Muscle layer of duodenum (tissue), 2 donors: ENCODE measurements at regions not wholly inside any gene's neighbourhood (a gene's known extent, or its start where the extent isn't known, plus 50 kb on each side); places are given as distances from the start of the nearest gene placed in this dataset.

Experiments
- H3K27ac ChIP-seq: one replicate; pipeline ENCODE4 v1.7.0; 2013; ENCODE audit warnings: mild to moderate bottlenecking, low read length
- H3K27me3 ChIP-seq: one replicate; pipeline ENCODE4 v1.7.0; 2013; ENCODE audit warnings: low read depth, mild to moderate bottlenecking, control low read depth, low read length
- H3K36me3 ChIP-seq, 2 donors: one replicate each; pipeline ENCODE4 v1.7.0; 2013; ENCODE audit warnings: low read length in 2 of 2, control low read depth in 1 of 2, mild to moderate bottlenecking in 1 of 2; ENCODE audit not compliant: insufficient read depth in 2 of 2, control insufficient read depth in 1 of 2
- H3K4me1 ChIP-seq, 2 donors: one replicate each; pipeline ENCODE4 v1.7.0; 2013; ENCODE audit warnings: low read length in 2 of 2, mild to moderate bottlenecking in 2 of 2, control low read depth in 1 of 2, moderate library complexity in 1 of 2; ENCODE audit not compliant: insufficient read depth in 2 of 2, control insufficient read depth in 1 of 2
- H3K4me3 ChIP-seq, 2 donors: one replicate each; pipeline ENCODE4 v1.7.0; 2013; ENCODE audit warnings: low read length in 2 of 2, low read depth in 1 of 2, mild to moderate bottlenecking in 1 of 2
- H3K9me3 ChIP-seq, 2 donors: one replicate each; pipeline ENCODE4 v1.7.0; 2013; ENCODE audit warnings: low read length in 2 of 2, control low read depth in 1 of 2, mild to moderate bottlenecking in 1 of 2; ENCODE audit not compliant: control insufficient read depth in 1 of 2
- donor health status: healthy.

DNA sequence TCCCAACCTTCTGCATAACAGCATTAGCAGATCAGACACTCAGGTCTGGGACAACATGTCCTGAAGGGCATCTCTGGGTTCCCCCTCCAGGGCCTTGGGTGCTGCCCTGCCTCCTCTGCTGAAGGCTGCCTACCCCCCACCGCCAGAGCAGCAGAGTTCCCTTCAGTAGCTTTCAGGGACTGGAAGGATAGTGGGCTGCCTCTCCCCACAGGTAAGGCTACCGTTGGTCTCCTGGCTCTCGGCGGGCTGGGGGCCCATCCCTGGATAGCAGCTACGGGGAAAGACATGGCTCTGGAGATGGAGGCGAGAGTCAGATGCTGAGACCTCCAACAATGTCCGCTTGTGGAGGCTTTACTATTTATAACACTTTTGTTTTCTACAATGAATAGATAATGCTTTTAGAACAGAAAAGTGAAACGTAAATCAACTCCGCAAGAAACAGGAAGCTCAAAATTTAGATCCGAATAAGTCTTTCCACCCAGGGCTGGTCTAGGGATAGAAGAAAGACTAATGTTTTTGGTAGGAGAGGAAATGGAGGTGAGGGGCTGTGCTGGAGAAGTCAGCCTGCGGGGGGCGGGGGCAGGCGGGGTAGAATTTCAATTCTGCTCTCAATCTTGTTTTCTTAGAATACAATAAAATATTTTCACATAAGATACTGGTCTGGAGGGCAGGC is 58.4 kb downstream of the ARL4C start:
- H3K9me3 ChIP-seq: no peaks in the 10 kb centered on the region
- no peak overlapping the region for H3K4me3 ChIP-seq
- H3K36me3 ChIP-seq: no peaks in the 10 kb centered on the region
- no peaks in the 10 kb centered on the region for H3K27me3 ChIP-seq
- no peak overlapping the region for H3K27ac ChIP-seq
- no peaks in the 10 kb centered on the region for H3K4me1 ChIP-seq

DNA sequence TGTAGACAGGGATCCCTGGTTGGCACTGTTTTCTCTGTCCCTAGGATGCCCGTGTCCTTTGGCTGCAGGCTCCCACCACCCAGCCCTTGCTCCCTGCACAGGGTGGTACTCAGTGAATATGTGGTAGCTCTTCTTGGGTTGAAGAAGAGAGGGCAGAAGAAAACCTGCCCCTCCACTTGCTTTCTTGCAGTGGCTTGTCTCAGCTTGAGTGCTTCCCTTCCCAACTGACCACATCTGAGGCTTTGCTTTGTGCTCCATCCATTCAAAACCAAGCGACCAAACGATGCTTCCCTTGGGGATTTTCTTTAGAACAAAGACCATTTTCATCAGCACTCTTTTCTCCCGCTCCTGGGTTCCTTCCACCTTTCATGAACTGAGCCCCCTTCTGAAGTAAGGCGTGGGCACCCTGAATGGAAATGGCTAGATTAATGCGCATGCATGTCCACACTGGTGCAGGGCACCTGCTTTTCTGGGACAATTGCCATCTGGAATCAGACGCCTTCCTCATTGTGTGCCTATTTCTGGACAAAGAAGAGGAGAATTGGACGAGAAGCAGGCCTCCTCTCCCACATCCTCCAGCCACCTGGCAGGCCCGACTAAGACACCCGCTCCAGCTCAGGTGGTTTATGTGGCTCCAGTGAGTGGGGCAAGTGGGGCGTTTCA is 59.1 kb downstream of the ARL4C start:
- no peak overlapping the region for H3K4me3 ChIP-seq
- no peaks in the 10 kb centered on the region for H3K4me1 ChIP-seq
- no peak overlapping the region for H3K27ac ChIP-seq
- no peaks in the 10 kb centered on the region for H3K9me3 ChIP-seq
- no peaks in the 10 kb centered on the region for H3K27me3 ChIP-seq
- no peaks in the 10 kb centered on the region for H3K36me3 ChIP-seq

DNA sequence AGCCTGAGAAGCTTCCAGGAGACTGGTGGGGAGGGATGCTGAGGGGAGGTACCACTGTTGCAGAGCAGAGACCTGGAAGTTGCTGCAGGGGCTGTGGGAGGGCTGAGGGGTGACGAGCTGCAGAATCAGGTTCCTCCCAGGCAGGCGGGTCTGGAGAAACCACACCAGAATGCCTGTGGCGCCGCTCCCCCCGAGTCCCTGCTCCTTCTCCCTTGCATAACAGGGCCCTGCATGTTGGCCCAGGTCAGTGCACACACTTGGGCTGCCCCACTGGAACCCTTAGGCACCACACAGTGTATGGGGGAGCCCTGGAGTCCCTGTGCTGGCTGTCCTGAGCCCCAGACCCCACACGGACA is 60.4 kb downstream of the ARL4C start:
- Histone ChIP-seq H3K27ac (no peak overlapping the region), H3K36me3 (no peaks in the 10 kb centered on the region), H3K4me1 (no peaks in the 10 kb centered on the region), H3K9me3 (no peaks in the 10 kb centered on the region), H3K27me3 (no peaks in the 10 kb centered on the region), H3K4me3 (no peak overlapping the region)

DNA sequence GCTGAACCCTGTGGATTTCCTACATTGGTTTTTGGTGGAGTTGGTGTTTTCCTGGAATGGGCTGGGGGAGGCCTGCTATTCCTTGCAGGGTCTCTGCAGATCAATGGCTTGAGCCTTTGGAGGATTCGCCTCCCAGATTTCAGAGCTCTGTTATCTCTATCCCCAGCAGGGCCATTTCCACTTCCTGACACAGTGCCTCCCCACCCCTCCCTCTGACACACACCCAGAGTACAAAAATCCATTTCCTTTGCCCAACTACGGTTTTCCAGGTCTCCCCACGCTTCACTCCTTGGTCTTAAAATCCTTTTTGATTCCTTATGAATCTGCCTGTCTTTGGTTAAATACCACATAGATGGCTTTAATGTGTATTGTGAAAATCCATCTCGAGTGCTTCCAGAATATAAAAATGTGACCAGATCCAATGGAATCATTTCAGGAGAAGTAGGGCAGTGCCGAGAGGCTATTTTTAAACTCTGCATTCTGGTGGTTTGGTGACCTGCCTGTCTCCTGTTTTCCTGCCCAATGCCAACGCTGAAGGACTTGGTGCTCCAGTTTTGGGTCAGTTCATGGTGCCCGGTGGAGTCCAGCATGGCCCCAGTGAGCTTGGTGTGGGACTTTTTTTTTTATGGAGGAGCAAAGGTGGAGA is 60.9 kb downstream of the ARL4C start:
- no peaks in the 10 kb centered on the region for H3K9me3 ChIP-seq
- no peaks in the 10 kb centered on the region for H3K4me1 ChIP-seq
- no peaks in the 10 kb centered on the region for H3K36me3 ChIP-seq
- no peak overlapping the region for H3K27ac ChIP-seq
- no peaks in the 10 kb centered on the region for H3K27me3 ChIP-seq
- H3K4me3 ChIP-seq: no peak overlapping the region

DNA sequence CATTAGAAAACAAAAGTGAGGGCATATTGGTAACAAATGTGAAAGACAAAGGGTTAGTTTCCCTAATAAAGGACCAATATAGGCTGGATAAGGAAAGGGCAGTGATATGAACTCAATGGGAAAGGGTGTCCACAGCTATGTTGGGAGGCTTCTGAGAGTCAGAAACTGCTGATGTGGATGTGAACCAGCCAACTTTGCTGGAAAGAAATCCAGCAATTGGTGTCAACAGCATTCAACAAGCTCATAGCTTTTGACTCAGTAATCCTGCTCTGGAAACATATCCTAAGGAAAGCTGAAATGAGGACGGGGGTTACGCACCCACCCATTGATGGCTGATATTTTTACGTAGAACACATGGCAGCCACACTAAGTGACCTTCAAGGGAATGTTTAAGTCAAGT is 63.7 kb downstream of the ARL4C start:
- Histone ChIP-seq H3K9me3 (no peaks in the 10 kb centered on the region), H3K27ac (no peak overlapping the region), H3K4me3 (no peak overlapping the region), H3K36me3 (no peaks in the 10 kb centered on the region), H3K4me1 (no peaks in the 10 kb centered on the region), H3K27me3 (no peaks in the 10 kb centered on the region)

DNA sequence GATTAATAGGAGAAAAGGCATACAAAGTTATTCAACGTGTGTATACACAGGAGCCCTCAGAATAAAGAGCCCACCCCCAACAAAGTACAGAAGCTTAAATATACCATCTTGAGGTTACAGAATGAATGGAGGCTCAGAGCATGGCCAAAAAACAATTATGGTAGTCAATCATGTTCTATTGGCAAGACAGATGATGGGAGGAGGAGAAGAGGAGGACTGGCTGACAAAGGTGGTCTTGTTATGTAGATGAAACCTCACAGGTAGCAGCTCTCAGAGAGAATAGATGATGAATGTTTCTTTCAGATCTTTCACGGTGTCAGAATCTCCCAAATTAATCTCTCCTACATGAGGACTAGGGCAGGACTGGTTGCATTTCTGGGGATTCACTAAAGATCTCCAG is 66.0 kb downstream of the ARL4C start:
- Histone ChIP-seq H3K9me3 (no peaks in the 10 kb centered on the region), H3K36me3 (no peaks in the 10 kb centered on the region), H3K27ac (no peak overlapping the region), H3K27me3 (no peaks in the 10 kb centered on the region), H3K4me1 (no peaks in the 10 kb centered on the region), H3K4me3 (no peak overlapping the region)

DNA sequence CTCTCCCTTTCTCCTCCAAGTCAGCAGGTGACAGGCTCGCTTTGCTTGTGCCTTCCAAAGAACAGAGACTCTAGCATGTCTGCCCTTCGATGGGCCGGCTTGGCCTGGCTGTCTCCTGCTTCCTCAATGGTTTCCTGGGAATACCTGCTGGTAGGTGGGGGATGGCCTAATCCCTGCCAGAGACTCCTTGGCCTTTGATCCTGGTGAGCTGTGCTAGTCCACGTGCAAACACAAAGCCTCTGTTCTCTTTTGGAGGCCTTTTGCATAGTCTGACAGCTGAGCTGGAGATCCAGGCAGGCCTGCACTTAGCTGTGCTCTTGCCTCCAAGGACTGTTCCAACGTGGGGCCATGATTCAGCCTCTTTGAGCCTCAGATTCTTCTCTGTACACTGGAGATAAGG is 67.6 kb downstream of the ARL4C start:
- Histone ChIP-seq H3K36me3 (no peaks in the 10 kb centered on the region), H3K9me3 (no peaks in the 10 kb centered on the region), H3K27me3 (no peaks in the 10 kb centered on the region), H3K4me1 (no peaks in the 10 kb centered on the region), H3K4me3 (no peak overlapping the region), H3K27ac (no peak overlapping the region)

DNA sequence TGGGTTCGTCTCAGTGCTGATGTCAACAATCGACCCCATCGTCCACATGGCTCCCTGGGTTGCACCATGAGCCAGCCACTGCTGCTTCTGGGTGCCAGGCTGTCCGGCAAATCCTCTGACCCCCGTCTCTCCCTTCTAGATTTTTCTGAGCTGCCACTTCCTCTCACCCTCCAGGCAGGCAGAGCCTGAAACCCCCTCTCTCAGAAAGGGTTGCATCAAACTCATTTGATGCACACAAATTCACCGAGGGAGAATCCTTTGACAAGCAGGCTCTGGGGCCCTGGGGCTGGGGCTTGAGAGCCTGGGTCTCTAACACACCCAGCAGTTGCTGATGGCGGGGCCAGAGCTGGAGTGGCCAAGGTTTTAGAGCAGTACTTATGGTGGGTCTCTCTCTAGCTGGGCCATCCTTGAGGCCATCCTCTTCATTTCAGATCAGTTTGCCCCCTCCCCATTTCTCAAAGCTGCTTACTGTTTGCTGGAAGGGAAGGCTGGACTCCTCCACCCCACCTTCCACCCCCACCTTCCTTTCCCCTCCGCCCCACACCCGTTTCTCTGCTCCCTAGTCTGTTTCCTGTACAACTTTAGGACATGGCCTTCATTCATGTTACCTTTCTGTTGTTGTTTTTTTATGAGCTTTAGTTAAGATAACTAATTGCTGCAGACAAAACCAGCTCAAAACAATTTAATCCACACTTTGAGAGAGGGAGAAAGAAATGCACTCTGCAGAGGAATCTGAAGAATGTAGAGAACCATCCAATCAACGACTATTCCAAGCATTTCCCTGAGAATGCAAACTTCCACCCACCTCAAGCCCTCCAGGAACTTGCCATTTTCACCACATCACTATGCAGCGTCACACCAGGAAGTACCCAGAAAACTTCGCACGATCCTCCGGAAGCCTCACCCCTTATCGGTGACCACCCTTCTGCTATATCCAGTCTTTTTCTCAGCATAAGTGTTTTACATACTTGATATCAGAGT is 69.5 kb downstream of the ARL4C start:
- no peaks in the 10 kb centered on the region for H3K27me3 ChIP-seq
- H3K27ac ChIP-seq: no peak overlapping the region
- no peaks in the 10 kb centered on the region for H3K4me1 ChIP-seq
- no peaks in the 10 kb centered on the region for H3K36me3 ChIP-seq
- no peak overlapping the region for H3K4me3 ChIP-seq
- H3K9me3 ChIP-seq: no peaks in the 10 kb centered on the region

DNA sequence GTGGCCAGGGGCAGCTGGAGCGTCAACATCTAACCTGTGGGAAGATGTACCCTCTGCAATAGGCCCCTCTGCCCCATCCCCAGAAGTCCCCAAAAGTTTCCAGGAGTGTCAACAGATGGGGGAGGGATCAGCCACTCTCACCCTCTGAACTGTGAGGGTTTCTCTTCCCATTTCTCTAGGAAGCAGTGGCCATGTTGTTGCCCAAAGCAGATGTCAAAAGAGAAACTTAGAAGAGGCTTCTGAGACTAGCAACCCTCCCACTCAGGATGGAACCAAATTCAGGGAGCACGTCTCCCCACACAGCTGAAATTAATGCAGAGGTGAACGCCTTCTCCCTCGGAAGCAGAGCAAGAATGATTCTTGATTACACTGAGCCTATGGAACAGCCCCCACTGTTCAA is 70.3 kb downstream of the ARL4C start:
- Histone ChIP-seq H3K27me3 (no peaks in the 10 kb centered on the region), H3K36me3 (no peaks in the 10 kb centered on the region), H3K9me3 (no peaks in the 10 kb centered on the region), H3K4me3 (no peak overlapping the region), H3K4me1 (no peaks in the 10 kb centered on the region), H3K27ac (no peak overlapping the region)

DNA sequence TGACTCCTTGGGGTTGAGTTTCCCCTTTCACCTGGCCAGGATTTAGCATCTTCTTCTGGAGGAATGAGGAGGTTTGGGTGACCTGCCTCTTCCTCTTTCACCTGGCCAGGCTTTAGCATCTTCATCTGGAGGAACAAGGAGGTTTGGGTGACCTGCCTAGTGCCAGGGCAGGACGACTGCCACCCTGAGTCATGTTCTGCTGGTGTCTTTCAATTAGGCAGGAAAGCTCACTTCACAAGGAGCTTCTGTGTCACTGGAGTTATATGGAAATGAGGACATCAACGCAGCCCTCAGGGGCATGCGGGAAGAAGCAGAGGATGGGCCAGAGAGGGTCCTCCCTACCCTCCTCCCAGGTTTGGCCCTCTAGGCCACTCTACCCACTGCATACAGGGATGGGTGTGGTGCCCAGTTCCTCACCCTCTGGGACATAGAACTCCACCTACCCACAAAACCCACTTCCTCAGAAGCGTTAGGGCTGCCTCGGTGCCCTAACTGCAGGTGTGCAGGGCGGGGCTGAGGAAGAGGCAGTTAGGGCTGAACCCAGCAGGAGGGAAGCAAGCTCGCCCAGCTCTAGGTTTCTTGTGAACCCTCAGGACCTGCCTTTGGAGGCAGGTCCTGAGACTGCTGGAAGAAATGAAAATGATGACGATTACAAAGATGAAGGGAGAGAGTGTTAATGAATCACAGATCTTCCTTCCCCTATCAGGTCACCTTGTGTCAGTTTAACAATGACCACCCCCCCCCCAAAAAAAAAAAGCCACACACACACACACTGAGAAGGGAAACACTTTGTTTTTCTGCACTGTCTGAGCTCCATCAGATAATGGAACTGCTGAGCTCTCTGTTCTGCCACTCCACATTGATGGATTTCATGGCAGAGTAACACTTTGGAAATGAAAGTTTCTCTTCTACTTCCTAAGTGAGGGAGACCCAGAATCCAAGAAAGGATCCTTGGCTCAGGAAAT is 71.0 kb downstream of the ARL4C start:
- H3K27ac ChIP-seq: no peak overlapping the region
- no peaks in the 10 kb centered on the region for H3K27me3 ChIP-seq
- no peak overlapping the region for H3K4me3 ChIP-seq
- no peaks in the 10 kb centered on the region for H3K4me1 ChIP-seq
- H3K36me3 ChIP-seq: no peaks in the 10 kb centered on the region
- H3K9me3 ChIP-seq: no peaks in the 10 kb centered on the region
